HG03571 (cell line): ENCODE measurements at regions not wholly inside any gene's neighbourhood (a gene's known extent, or its start where the extent isn't known, plus 50 kb on each side); places are given as distances from the start of the nearest gene placed in this dataset.

ENCODE experiments used
- ATAC-seq: cut with Tn5 transposase; IDR thresholded peaks from one replicate; pipeline ENCODE4 v1.9.1; 2021; ENCODE audit not compliant: unreplicated experiment

GRCh38 chr16:80489173-80489572, 51.6 kb upstream of the DYNLRB2 start:
- no peak for ATAC-seq

- ATAC-seq: no peak
Measured at GRCh38 chr16:80488167-80488566, 52.6 kb upstream of the DYNLRB2 start.

- no peak for ATAC-seq
Measured at GRCh38 chr16:80480664-80481063, 60.1 kb upstream of the DYNLRB2 start.

- no peak for ATAC-seq
Measured at GRCh38 chr16:80477838-80478237, 63.0 kb upstream of the DYNLRB2 start.

DNA sequence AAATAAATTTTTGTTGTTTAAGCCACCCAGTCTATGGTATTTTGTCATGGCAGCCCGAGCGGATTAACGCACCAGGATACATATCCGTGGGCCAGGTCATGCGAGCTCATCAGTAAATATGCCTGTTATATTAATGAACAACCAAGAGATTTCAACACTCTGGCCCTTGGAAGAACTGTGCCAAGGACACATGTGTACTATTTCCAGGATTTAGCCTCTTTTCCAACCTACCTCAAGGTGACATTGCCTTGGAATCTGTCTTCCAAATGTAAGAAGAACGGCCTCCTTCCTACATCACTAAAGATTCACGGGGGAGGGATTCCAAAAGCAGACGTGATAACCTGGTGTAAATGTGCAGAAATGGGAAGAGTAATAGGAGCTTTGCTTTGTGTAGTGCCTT, 72.8 kb upstream of the DYNLRB2 start:
- no peak for ATAC-seq

GRCh38 chr16:80466024-80466987, 74.5 kb upstream of the DYNLRB2 start:
- ATAC-seq: peak; percentile 69

GRCh38 chr16:80463751-80464495, 76.9 kb upstream of the DYNLRB2 start:
- ATAC-seq: no peak

DNA sequence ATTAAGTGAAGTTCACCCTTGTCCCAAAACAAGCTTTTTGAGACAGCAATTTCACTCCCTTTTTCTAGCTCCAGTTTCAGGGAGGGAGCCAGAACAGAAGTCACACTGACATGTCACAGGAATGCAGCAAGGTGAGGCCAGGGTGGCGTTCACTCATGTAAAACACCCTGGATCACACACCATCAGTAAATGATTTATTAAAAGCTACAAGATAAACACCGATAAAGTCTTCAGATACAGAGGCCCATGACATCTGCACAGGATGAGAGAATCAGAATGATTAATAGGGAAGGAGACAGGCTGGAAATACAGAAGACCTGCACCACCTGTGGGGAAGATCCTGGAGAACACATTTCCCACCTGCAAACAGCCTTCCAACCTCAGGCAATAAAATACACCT, 77.5 kb upstream of the DYNLRB2 start:
- no peak for ATAC-seq

DNA sequence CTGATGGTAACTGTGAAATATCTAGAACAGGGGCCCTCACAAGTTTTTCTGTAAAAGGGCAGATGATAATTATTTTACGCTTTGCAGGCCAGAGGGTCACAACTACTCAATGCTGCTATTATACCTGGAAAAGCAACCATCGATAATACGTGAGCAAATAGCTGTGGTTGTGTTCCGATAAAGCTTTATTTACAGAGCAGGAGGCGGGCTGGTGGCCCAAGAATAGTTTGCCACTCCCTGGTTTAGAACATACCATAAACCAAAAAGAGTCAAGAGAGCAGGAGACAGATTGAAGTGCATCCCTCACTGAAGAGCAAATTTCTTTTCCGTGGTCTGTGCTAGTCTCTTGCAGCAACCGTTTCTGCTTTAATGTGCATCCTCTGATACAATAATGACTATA, 77.9 kb upstream of the DYNLRB2 start:
- ATAC-seq: no peak

- ATAC-seq: no peak
Measured at GRCh38 chr16:80460988-80461387, 79.8 kb upstream of the DYNLRB2 start.

DNA sequence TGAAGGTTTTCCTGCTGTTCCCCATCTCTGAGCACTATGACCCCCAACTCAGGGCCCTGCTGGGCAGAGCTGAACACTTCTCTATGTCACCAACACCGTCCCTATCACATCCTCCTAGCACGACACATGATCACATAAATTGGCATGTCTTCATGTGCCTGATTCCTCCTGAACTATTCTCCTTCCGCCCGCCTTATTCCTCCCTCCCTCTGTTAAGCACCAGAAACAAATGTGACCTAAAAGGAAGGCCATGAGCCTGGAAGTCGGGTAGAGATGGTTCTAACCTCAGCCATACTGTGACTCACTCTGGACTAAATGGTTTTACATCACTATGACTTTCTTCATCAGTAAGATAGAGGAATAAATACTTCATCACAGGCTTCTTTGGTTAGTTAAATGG, 80.8 kb upstream of the DYNLRB2 start:
- ATAC-seq: no peak

DNA sequence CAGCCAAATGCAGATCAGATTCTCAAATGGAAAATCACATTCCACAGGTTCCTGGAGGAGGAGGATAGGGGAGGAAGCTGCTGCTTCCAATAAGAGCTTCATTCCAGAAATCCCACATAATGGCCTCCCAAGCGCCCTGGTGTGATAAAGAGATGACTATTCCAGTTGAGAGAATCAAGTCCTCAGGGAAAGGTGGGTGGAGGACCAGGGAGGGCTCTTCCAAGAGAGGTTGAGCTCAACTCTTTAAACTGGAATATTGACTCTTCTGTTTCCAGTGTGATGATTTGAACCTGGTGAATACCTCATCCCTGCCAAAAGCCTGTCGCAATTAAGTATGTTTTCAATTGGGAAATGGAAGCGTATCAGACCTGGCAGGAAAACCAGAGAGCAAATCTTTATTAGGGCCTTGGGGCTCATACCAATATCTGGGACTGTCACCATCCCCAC, 81.4 kb upstream of the DYNLRB2 start:
- ATAC-seq: no peak

DNA sequence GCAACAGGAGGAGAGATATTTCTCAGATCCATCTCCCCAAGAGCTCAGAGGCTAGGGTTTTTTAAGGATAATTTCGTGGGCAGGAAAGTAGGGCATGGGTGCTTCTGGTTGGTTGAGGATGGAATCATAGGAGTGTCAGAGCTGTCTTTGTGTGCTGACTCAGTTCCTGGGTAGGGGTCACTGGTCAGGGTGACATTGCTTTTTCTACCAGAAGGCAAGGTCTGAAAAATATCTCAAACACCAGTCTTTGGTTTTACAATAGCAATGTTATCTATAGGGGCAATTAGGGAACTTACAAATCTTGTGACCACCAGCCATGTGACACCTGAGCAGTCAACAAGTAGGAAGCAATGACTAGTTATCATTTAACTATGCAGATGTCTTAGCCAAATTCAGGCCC, 82.9 kb upstream of the DYNLRB2 start:
- no peak for ATAC-seq

GRCh38 chr16:80454802-80455201, 86.0 kb upstream of the DYNLRB2 start:
- ATAC-seq: no peak

DNA sequence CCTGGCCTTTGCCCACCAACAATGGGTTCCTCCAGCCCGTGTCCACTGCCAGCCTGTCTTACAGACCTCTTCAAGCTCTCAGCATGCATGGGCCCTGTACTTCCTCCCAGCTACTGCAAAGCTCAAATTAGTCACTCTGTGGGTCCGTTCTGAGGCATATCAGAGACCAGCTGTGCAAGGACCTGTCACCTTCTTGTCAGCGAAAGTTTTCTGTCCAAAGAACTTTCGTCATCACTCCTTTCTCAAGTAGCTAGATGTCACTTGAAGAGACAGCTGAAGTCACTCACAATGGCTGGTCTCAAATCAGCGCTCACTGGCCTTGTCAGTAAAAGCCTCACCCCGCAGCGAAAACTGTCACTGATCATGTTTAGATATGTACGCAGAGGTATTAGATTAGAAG, 91.4 kb upstream of the DYNLRB2 start:
- no peak for ATAC-seq

GRCh38 chr16:80447241-80447640, 93.6 kb upstream of the DYNLRB2 start:
- no peak for ATAC-seq

- ATAC-seq: no peak
Measured at GRCh38 chr16:80442779-80443178, 98.0 kb upstream of the DYNLRB2 start.

GRCh38 chr16:80441935-80442334, 98.9 kb upstream of the DYNLRB2 start:
- no peak for ATAC-seq

GRCh38 chr16:80440667-80441066, 100.1 kb upstream of the DYNLRB2 start:
- no peak for ATAC-seq

DNA sequence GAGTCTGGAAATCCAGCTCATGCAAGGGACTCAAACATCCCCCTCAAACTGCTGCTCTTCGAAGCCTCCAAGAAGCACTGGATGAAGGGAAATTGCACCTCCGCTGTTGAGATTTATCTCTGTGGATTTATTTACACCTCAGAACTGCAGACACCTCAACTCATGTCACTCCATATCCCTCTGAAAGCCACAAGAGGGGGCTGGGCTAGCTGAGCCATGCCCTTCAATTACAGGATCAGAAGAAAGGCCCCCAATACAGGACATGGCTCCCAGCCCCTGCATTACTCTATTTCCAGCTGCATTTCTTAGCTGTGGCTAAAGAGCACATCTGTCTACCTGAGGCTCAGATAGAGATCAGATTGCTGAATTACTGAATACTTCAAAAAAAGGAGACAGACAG, 103.1 kb upstream of the DYNLRB2 start:
- no peak for ATAC-seq

DNA sequence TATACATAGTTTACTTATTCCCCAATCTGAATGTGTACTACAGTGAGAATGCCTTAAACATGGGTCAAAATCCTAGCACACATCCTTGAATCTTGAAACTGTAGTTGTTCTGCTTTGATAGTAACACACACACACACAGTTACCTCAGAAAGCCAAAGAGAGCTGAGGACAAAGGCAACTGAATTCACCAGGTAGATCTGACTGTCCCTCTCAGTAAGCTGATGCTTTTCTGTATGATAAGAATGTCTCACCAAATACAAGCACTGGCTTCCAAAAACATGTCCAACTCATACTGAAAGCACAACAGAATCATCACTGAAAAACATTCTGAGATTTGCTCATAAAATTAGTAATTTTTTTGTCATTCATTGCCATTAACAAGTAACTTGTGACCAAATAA, 104.3 kb upstream of the DYNLRB2 start:
- ATAC-seq: no peak

DNA sequence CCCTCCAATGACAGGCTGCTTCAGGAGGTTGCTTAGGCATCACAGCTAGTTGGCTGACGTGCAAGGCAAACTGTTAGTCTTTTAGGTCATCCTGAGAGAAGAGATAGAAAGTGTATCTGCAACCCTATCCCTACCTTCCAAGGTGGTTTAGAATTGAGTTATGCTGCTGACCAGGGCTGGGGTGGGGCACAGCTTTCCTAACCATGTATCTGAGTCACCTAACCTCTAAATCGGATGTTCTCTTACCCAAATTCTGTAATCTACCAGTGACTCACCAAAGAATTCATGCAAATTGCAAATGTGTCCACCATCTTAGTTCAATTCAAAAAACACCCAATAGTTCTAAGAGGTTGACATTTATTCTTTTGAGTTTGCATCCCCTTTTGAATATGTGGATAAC, 107.2 kb upstream of the DYNLRB2 start:
- ATAC-seq: no peak
